SIG-M5 treated with dmso at 0.1 percent for 504 hours (cell line): ENCODE measurements at regions not wholly inside any gene's neighbourhood (a gene's known extent, or its start where the extent isn't known, plus 50 kb on each side); places are given as distances from the start of the nearest gene placed in this dataset.

Experiments
- DNase-seq: peaks from one replicate; lab custom pipeline; 2025; ENCODE audit not compliant: unreplicated experiment; lab: John Stamatoyannopoulos, UW

GRCh38 chr12:115763376-115763775 lies 514.1 kb downstream of the MED13L start:
- no peak for DNase-seq

DNA sequence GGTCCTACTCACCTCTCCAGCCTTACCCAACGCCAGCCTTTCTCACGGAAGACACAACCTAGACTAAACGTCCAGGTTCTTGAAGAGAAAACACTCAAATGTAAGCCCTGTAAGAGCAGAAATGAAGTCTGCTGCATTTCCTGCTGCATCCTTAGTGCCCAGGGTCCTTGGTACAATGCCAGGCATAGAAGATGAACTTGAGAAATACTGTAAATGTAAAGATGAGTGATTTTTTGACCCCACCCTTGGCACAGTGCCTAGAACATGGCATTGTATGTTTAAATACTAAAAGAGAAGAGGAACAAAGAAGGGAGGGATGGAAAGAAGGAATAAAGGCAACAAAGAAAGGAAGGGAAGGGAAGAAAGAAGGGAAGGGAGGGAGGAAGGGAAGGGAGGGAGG lies 514.6 kb downstream of the MED13L start:
- DNase-seq = no peak

DNA sequence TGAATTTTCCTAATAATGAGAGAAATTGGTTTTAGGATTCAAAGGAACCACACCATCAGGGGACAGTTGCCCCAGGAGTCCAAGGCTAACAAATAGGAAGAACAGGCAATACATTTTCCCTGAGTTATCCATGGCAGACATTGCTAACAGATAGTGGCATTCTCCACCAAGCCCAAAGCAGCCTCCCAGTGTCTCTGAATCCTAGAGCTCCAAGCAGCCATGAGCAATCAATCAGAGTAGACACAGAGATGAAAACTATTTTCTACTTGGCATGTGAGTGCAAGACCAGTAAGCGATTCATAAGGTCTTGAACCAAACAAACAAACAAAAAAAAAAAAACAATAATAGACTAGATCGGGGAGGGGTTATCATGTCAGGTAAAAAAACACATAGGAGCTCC lies 515.7 kb downstream of the MED13L start:
- DNase-seq = no peak

- DNase-seq = no peak
Measured at GRCh38 chr12:115760231-115760630, 517.3 kb downstream of the MED13L start.

- no peak for DNase-seq
Measured at GRCh38 chr12:115758877-115759620, 518.4 kb downstream of the MED13L start.

GRCh38 chr12:115758183-115758582 lies 519.3 kb downstream of the MED13L start:
- DNase-seq = no peak

- DNase-seq = no peak
Measured at GRCh38 chr12:115756804-115757203, 520.7 kb downstream of the MED13L start.

DNA sequence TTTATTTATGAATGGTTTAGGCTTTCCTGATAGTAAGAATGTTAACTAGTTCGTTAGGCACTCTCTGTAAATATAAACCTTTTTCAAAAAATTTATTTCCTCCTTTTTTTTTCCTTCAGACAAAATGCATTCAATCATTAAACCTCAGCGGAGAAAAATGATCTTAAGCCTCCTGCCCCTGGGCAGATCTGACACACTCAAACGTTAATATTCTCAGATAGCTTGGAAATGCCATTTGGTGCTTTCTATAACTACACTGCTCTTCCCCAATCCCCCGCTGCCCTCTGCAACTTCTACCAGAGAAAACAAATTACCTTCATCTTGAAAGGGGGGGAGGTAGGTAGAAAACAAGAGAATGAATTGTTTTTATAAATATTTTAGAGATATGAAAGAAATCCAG lies 521.2 kb downstream of the MED13L start:
- DNase-seq = no peak

DNA sequence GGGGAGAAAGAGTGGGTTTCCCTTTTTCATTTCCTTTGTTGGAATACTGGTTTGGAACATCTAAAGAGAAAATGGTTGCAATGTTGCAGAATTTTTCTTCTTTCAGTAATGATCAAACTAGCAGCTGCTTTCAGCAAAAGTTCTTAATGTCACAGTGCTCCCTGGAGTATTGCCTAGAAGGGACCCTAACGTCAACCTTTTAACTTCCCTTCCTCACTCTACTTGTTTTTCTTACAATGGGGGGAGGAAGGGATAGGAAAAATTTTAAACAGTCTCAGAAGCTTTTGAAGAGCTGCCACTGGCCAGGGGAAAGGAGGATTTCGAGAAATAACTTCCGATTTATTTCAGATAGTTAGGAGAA lies 521.8 kb downstream of the MED13L start:
- DNase-seq = no peak

DNA sequence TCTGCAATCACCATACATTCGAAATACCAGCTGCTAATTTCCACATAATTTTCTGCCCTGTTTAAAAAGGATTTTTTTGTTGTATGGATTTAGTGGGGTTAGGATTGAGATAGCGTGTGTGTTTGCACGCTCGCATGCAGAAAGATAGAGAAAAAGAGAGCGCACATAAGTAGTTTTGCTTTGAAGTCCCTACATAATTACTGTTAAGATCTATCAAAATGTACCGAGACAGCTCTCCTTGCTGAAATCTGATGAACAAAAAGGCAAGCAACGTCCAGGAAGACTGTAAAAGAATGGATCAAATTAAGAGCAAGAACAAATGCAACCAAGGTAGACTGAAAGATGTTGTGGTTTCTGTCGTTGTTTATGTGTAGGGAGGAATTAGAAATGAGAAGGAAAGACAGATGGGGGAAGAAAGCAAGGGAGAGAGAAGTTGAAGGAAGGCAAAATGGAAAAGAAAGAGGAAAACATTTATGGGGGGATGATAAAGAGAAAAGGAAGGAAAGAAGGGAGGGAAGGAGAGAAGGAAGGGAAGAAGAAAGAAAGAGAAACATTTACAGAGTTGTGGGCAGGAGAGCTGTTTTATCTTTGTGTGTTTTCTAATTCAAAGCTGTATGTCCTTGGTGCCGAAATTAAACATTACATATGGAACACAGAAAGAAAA lies 522.3 kb downstream of the MED13L start:
- no peak for DNase-seq

GRCh38 chr12:115752913-115753726 lies 524.4 kb downstream of the MED13L start:
- peak; percentile 51 for DNase-seq

GRCh38 chr12:115752156-115752555 lies 525.3 kb downstream of the MED13L start:
- no peak for DNase-seq

GRCh38 chr12:115750340-115750739 lies 527.2 kb downstream of the MED13L start:
- DNase-seq = no peak

DNA sequence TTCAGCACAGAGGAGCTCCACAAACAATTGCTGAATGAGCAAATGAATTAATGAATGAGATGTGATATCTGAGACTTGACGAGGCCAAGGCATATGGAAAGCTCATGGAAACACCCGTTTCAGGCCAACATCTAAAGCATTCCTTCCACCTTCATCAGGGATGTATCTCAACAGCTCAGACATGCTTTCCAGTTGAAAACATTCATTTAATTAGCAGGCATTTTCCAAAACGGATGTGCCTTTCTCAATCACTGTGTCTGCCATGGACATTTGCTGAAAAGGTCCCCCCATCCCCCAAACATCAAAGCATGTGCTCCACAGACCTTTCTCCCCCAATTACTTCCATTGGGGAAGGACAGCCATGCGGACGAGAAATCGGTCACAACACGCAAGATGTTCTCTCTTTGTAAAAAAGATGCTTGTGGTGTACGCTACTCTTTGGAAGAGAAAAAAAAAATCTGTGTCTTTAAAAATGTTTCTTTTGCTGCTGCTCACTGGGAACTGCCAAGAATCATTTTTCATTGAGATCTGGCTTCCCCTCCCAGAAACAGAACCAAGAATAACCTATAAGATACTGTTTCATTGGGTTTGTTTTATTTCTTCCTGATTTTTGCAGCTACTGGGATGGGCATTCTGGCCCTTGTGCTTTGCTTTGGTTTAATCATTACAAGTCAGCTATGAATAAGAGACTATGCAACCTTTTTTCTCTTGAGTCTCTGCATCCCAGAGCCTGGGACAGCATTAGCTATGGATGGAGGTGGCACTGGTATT lies 528.2 kb downstream of the MED13L start:
- DNase-seq = no peak

DNA sequence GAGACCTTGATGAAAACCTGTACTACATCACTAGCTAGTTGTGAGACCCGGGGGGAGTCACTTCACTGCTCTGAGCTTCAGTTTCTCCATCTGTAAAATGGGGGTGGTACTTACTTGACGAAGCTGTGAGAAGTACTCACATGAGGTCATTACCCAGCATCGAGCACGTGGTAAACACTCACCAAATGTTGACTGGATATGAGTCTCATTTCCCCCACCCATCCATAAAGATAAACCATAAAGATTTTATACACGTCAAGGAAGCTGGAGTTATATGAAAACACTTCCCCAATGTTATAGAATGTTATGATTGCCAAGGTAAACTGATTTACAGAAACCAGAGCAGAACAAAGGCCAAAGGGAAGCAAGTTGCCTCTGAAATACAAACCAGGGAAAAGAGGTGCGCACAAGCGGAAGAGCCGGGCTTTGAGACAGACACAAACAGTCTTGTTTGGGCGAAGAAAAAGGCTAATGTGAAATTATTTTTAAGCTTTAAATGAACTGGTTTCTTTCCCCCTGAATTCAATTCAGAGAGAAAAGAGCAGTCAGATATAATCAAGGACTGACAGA lies 536.8 kb downstream of the MED13L start:
- no peak for DNase-seq

DNA sequence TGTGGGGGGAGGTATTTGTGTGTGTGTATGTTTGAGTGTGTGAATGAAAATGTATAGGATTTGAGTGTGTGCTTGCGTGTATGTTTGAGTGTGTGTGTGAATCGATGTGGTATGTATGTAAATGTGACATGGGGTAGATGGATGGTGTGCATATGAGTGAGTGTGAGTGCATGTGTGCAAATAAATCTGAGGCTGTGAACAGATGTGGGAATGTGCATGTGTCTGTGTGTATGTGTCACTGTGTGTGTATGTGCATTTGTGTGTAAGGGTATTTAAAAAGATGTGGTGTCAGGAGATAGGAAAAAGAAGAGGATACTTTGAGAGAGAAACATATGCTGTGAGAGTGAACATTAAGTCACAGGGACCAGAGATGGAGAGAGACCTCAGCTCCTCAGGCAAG lies 539.6 kb downstream of the MED13L start:
- DNase-seq = no peak

- no peak for DNase-seq
Measured at GRCh38 chr12:115736360-115736759, 541.1 kb downstream of the MED13L start.

DNA sequence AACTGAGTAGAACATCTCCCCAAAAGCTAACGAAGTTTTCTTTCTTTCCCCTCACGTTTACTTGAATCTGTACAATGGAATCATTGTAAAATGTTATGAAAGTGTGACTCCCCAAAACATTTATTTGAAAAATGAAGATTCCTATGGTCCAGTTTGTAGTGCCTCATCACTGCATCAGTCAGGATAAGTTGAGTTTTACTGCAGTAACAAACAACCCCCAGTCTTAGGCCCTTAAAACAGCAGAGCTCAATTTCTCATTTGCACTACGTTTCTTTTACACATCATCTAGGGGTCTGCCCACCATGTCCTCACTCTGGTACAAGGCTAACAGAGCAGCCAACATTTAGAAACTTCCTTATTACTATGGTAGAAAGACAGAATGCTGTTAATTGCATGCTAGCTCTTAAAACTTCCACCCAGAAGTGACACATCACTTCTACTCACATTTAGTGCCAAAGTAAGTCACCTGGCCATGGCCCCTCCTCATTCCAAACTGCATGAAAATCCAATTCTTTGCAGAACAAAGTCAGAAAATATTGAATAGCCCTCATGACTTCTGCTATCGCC lies 546.4 kb downstream of the MED13L start:
- no peak for DNase-seq

GRCh38 chr12:115726691-115727090 lies 550.8 kb downstream of the MED13L start:
- DNase-seq = no peak

- no peak for DNase-seq
Measured at GRCh38 chr12:115722181-115722580, 555.3 kb downstream of the MED13L start.

DNA sequence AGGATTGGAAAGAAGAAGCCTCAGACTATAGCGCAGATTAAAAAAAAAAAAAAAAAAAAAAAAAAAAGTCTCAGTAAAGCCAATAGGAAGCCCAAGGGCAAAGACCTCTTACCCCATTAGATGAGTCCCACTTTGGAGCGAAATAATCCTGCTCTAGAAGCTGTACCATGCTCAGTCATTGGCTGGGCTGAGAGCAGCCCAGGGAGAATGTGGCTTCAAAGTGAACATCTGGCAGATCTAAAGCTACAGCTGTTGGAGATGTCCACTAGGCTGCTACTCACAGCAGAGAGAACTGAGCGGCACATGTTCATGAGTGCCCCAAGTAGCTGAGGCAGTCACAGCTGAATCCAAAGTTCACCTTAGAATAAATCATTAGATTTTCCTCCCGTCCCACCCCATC lies 560.9 kb downstream of the MED13L start:
- no peak for DNase-seq
